Prostate gland (tissue), 2 donors: ENCODE measurements at regions not wholly inside any gene's neighbourhood (a gene's known extent, or its start where the extent isn't known, plus 50 kb on each side); places are given as distances from the start of the nearest gene placed in this dataset.
"Not testable (repeated sequence)": the region's sequence is repeated elsewhere in the genome, so short reads cannot be mapped to it uniquely, and the experiment has no call there.

Experiments
- DNase-seq: peaks from one replicate; pipeline ENCODE4 v3.0.0-alpha.2; 2019; ENCODE audit warnings: low spot score
- H3K27ac ChIP-seq, 2 donors: fragments of 200-600 bp; sonication (generic); 2 replicates each; pipeline ENCODE4 v1.5.1; 2017 to 2019
- H3K27me3 ChIP-seq: fragments of 200-600 bp; sonication (generic); replicated peaks from 2 replicates; pipeline ENCODE4 v1.5.1; 2019; ENCODE audit not compliant: insufficient read depth
- H3K36me3 ChIP-seq, 2 donors: fragments of 200-600 bp; sonication (generic); 1 replicate in 1 of 2; 2 replicates in 1 of 2; pipeline versions ENCODE4 v1.5.1 to v1.8.1; 2017 to 2019
- H3K4me1 ChIP-seq: fragments of 200-600 bp; sonication (generic); replicated peaks from 2 replicates; pipeline ENCODE4 v1.5.1; 2019
- H3K4me3 ChIP-seq, 2 donors: fragments of 200-600 bp; sonication (generic); 2 replicates each; pipeline ENCODE4 v1.5.1; 2017 to 2019
- H3K9me3 ChIP-seq: fragments of 200-600 bp; sonication (generic); 2 replicates; pipeline ENCODE4 v1.5.1; 2017
- CTCF ChIP-seq, 4 experiments: fragments of 200-600 bp in 2 of 4; fragments of 450-650 bp in 2 of 4; sonication (generic) in 2 of 4; IDR thresholded peaks; 1 replicate in 3 of 4; 2 replicates in 1 of 4; pipeline ENCODE4 v1.5.1; 2016 to 2019; ENCODE audit warnings: antibody characterized with exemption in 4 of 4, mild to moderate bottlenecking in 2 of 4, moderate library complexity in 2 of 4
- POLR2A ChIP-seq: fragments of 450-650 bp; IDR thresholded peaks from one replicate; pipeline ENCODE4 v1.6.1; 2016; ENCODE audit warnings: antibody characterized with exemption, mild to moderate bottlenecking
- POLR2AphosphoS5 ChIP-seq: sonication (generic); formaldehyde crosslinking; IDR thresholded peaks from one replicate; pipeline ENCODE4 v1.6.1; 2017; ENCODE audit warnings: antibody characterized with exemption
- WGBS: methylation state at CpG from one replicate; pipeline ENCODE4 v1.1.5; 2018; 5-methylcytosine and 5-hydroxymethylcytosine counted together
- intact Hi-C: fragments of 100-400 bp; cut with DNase I; formaldehyde crosslinking; loops from one replicate; pipeline ENCODE4 v1.14.2; 2022

GRCh38 chr9:103193992-103194391 is 198.9 kb downstream of the CYLC2 start:
- Histone ChIP-seq H3K27me3 (no peaks in the 10 kb centered on the region), H3K27ac (no peak overlapping the region), H3K9me3 (no peaks in the 10 kb centered on the region), H3K36me3 (no peaks in the 10 kb centered on the region), H3K4me1 (no peaks in the 10 kb centered on the region), H3K4me3 (no peak overlapping the region)
- intact Hi-C loops = no loop called here
- DNase-seq = no peak
- WGBS = 85% methylated on average over 1 of the region's 1 CpG
- TF ChIP-seq CTCF (IDR thresholded peaks at IDR 0.05) (no peak), POLR2AphosphoS5 (no peak), POLR2A (no peak)

- Histone ChIP-seq H3K27ac (no peak overlapping the region), H3K4me3 (no peak overlapping the region), H3K4me1 (no peaks in the 10 kb centered on the region), H3K27me3 (no peaks in the 10 kb centered on the region), H3K36me3 (no peaks in the 10 kb centered on the region), H3K9me3 (no peaks in the 10 kb centered on the region)
- DNase-seq = no peak
- TF ChIP-seq POLR2AphosphoS5 = no peak
- 91% methylated on average over 2 of the region's 2 CpGs for WGBS
- intact Hi-C loops = no loop called here
Observed at GRCh38 chr9:103203172-103203571, 208.0 kb downstream of the CYLC2 start.

- WGBS = 59% methylated on average over 8 of the region's 8 CpGs
Observed at GRCh38 chr9:103205881-103206585, 210.9 kb downstream of the CYLC2 start.

GRCh38 chr9:103210607-103211006 is 215.5 kb downstream of the CYLC2 start:
- Histone ChIP-seq H3K27me3 (no peaks in the 10 kb centered on the region), H3K36me3 (no peaks in the 10 kb centered on the region), H3K27ac (no peak overlapping the region), H3K9me3 (no peaks in the 10 kb centered on the region), H3K4me1 (no peaks in the 10 kb centered on the region), H3K4me3 (no peak overlapping the region)
- TF ChIP-seq CTCF (IDR thresholded peaks at IDR 0.05) (no peak), POLR2A (no peak), POLR2AphosphoS5 (no peak)
- intact Hi-C loops = no loop called here
- WGBS = 97% methylated on average over 3 of the region's 3 CpGs
- DNase-seq = no peak

More at GRCh38 chr9:103205881-103206585, 210.9 kb downstream of the CYLC2 start:
- H3K36me3 ChIP-seq, intact Hi-C loops, DNase-seq, H3K27ac ChIP-seq, H3K4me1 ChIP-seq, H3K27me3 ChIP-seq, H3K9me3 ChIP-seq, H3K4me3 ChIP-seq: not testable (repeated sequence)

- intact Hi-C loops = no loop called here
- H3K4me3 ChIP-seq = no peak overlapping the region
- WGBS = 94% methylated on average over 1 of the region's 1 CpG
- no peak for TF ChIP-seq POLR2A
- no peak for TF ChIP-seq POLR2AphosphoS5
- no peak for TF ChIP-seq CTCF (IDR thresholded peaks at IDR 0.05)
- no peaks in the 10 kb centered on the region for H3K4me1 ChIP-seq
- H3K27me3 ChIP-seq = no peaks in the 10 kb centered on the region
- H3K9me3 ChIP-seq = no peaks in the 10 kb centered on the region
- DNase-seq = no peak
- H3K27ac ChIP-seq = no peak overlapping the region
- no peaks in the 10 kb centered on the region for H3K36me3 ChIP-seq
Observed at GRCh38 chr9:103215197-103215596, 220.1 kb downstream of the CYLC2 start.
